ENCODE measurements at regions not wholly inside any gene's neighbourhood (a gene's known extent, or its start where the extent isn't known, plus 50 kb on each side); places are given as distances from the start of the nearest gene placed in this dataset.
A peak's percentile ranks its signal among the peaks of the same experiment; 100 is the strongest.
"Not testable (repeated sequence)": the region's sequence is repeated elsewhere in the genome, so short reads cannot be mapped to it uniquely, and the experiment has no call there.

DNA sequence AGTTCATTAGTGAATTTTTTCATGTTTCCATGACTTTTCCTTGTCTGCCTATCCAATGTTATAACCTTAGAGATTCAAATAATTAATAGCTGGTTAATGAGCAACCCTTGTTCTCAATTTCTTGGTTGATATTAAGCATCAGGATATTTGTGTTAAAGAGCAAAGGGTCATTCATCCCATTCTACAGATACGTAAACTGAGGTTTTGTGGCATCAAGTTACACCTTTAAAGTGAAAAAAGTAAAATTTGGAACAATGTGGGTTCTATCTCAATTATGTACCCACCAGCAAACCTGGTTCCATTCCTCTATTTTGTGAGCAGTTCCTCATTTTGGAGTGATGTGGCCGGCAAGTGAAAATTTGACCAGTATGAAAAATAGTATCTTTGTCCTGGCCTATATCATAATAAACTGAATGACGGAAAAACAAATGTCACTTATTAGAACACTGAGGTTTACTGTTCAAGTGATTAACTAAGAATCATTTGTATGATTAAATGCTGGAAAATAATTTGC is 220.5 kb upstream of the ATP5MC3 start:
- DNase-seq = no peak

DNA sequence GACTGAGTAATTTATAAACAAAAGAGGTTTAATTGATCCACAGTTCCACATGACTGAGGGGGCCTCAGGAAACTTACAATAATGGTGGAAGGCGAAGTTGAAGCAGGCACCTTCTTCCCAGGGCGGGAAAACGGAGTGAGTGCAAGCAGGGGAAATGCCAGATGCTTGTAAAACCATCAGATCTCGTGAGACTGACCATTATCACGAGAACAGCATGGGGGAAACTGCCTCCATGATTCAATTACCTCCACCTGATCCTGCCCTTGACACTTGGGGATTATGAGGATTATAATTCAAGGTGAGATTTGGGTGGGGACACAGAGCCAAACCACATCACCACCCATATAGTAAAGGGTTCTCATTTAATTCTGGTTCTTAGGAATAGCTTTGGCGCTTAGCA is 219.5 kb upstream of the ATP5MC3 start:
- DNase-seq = no peak

DNA sequence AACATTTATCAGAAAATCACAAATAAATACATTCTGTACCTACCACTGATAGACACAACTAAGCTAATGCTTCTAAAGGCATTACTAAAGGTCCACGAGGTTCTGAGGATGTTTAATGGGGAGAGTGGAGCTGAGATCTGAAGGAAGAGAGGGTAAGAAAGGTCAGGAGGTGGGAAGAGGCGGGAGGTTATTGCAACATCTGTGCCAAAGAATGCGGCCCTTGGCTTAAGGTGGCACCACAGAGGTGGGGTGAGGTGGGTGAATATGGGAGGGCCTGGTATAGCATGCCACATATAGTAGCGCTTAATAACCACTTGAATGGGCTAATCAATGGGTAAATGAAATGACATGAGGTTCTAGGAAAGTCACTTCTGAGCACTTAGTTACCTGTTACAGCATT is 217.8 kb upstream of the ATP5MC3 start:
- no peak for DNase-seq

GRCh38 chr2:175398848-175399247 is 217.3 kb upstream of the ATP5MC3 start:
- no peak for DNase-seq

GRCh38 chr2:175396696-175397095 is 215.2 kb upstream of the ATP5MC3 start:
- DNase-seq = no peak

DNA sequence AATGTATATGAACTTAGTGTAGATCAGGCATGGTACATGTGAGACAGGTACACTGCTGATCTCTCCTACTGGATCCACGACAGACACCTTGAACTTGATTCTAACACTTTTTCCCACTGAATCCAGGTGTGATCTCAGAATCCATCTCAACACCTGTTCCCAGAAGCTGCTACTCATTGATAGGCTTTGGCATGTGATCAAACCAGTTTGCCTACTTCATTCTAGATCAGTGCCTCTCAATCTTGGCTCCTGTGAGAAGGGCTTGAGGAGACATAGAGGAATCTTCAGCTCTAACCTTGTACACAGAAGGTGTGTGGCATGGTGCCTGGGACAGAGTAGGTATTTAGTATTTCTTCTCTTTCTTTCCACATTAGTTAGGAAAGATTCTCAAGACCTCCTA is 212.3 kb upstream of the ATP5MC3 start:
- no peak for DNase-seq

DNA sequence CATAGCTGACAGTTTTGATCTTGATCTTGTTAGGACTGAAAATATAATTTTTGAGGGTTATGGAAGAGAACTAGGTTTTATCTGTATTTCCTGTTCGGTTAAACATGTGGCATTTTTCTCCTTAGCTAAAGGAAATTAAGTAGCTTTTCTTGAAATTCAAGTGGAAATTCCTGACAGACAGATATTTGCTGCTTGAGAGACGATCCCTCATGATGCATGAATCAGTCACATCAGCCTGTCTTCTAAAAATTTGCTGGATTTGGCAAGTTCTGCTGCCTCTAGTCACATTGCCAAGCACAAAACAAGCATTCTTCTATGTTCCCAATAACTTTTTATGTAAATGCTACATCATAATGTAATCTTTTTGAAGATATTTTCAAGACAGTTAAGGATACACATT is 201.8 kb upstream of the ATP5MC3 start:
- DNase-seq = no peak

DNA sequence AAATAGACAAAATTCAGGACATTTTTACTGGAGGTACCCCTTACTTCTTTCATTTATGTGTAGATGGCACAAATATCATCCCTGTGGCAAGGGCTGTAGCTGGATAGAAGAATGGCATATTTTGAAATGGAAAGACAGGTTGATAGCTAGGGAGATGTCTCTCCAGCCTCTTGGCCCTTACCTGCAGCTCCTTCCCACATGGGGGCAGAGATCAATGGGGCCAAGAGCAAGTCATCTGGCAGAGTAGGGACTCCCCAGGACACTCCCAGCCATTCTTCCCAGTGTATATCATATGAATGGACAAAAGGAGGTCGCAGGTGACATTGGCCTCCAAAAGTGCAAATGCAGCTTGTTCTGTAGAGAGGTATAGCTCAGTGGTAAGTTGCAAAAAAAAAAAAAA is 192.2 kb upstream of the ATP5MC3 start:
- no peak for DNase-seq

GRCh38 chr2:175372704-175373701 is 191.5 kb upstream of the ATP5MC3 start:
- DNase-seq = peak; percentile 66

DNA sequence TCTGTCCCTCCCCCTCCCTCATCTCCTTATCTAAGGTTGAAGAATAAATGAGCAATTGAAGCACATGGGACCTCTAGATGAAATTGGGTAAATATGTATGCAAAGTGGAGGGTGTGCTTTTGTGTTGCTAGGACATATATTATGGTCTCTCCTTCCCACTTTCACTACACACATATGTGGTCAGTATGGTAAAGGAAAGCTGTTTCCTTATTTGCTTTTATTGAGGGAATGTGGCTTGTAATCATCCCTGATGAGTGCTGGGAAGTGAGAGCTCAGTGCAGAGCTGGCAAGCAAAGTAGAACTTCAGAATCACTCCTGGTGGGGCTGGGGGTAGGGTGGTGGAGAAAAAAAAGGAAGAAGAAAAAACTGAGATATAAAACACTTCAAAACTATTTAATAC is 189.9 kb upstream of the ATP5MC3 start:
- no peak for DNase-seq

- DNase-seq = peak; percentile 46
Measured at GRCh38 chr2:175366815-175367214, 185.3 kb upstream of the ATP5MC3 start.

- DNase-seq = no peak
Measured at GRCh38 chr2:175363699-175364098, 182.2 kb upstream of the ATP5MC3 start.

DNA sequence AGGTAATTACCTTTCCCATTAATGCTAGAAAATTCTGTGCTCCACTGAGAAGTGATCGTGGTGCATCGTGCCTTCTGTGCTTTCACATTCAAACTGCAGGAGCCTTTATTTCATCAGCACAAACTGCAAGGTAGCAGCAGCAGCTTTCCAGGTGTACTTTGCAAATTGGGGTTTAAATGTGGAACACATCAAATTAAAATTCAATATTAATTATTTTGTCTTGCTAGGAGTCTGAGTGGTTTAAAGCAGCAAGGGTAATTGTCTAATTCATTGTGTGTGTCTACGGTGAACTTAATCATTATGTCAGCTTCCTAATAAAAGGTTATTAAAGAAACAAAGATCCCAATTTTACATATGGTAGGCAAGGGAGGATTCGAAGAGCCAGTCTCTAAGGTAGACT is 180.8 kb upstream of the ATP5MC3 start:
- no peak for DNase-seq

GRCh38 chr2:175359710-175360109 is 178.2 kb upstream of the ATP5MC3 start:
- peak; percentile 50 for DNase-seq

- no peak for DNase-seq
Measured at GRCh38 chr2:175356901-175357300, 175.4 kb upstream of the ATP5MC3 start.

GRCh38 chr2:175355246-175355645 is 173.7 kb upstream of the ATP5MC3 start:
- no peak for DNase-seq

DNA sequence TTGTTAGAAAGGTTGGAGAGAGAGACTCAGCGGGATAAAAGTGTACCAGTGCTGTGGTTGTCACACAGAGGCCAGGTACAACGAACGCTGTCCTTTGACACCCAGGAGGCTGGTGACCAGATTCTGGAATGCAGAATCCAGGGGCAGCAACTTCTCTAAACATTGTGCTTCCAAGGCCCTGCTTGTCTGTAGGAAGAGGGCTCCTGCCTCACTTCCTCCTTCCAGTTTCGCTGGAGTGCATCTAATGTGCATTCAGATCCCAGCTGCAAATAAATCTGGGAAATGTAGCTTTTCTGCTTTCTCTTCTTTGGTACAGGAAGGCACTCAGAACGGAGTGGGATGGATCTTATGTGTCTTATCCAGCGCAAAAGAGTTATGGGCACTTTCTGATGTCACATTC is 171.8 kb upstream of the ATP5MC3 start:
- DNase-seq = peak; percentile 35

DNA sequence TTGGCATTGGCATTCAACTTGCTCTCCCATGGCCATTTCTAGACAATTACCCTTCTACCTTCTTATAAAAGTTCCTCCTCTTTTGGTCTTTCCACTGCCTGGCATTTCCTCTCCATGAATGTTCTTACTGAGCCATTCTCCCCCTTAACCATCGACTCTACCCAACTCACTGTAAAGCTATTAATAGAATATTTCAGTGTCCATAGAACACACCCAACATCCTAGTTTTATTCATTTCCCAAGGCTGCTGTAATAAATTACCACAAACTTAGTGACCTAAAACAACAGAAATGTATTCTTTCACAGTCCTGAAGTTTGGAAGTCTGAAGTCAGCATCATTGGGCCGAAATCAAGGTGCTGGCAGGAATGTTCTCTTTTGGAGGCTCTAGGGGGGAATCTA is 170.0 kb upstream of the ATP5MC3 start:
- no peak for DNase-seq

DNA sequence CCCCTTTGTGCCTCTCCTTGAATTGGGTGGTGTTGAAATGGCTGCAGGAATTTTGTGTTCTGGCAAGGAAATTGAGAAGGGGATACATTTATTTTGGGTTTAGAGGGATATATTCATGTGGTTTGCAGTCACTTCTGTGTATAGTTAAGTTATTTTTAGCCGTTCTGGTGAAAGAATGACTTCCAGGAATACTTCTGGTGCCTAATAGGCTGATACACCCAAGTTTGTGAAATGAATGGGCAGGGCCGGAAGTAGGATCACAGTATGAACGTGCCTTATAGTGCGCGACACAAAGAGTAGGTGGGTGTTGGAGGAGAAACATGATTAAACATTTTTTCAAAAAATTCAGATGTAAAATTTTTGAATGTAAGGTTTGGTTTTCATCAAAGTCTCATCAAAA is 168.6 kb upstream of the ATP5MC3 start:
- no peak for DNase-seq

DNA sequence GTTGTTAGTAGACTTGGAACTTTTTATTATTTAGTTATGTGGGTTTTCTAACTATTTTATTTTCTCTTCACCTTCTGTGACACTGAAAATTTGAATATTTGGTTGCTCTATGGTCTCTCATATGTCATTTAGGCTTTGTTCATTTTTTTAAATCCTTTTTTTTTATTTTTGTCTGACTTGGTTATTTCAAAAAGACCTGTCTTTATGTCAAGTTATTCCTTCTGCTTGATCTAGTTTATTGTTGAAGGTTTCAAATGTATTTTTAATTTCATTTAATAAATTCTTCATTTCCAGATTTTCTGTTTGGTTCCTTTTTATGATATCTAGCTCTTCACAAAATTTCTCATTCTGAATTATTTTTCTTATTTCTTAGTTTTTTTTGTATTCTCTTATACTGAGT is 160.6 kb upstream of the ATP5MC3 start:
- no peak for DNase-seq

- no peak for DNase-seq
Measured at GRCh38 chr2:175330195-175330594, 148.7 kb upstream of the ATP5MC3 start.

DNA sequence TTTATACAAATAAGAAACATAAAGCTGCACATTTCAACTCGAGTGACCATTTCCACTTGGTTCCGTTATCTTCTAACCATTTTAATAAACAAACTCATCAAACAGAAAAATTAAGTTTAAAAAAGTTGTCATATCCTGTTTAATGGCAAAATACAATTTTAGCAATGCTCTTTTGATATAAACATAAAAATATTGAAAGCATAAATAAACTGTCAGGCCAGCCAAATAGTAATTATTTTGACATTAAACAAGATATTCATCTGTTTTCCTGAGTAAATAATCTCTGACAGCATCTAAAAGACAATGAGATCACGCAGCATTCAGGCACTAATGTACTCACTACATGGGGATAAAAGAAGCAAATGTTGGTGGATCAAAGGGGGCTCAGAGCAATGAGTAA is 145.3 kb upstream of the ATP5MC3 start:
- DNase-seq = no peak

DNA sequence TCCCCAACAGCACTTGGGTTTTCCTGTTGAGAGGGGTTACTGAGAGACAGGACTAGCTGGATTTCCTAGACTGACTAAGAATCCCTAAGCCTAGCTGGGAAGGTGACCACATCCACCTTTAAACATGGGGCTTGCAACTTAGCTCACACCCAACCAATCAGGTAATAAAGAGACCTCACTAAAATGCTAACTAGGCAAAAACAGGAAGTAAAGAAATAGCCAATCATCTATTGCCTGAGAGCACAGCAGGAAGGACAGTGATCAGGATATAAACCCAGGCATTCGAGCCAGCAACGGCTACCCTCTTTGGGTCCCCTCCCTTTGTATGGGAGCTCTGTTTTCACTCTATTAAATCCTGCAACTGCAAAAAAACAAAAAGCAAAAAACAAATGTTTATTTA is 144.7 kb upstream of the ATP5MC3 start:
- not testable (repeated sequence) for DNase-seq

DNA sequence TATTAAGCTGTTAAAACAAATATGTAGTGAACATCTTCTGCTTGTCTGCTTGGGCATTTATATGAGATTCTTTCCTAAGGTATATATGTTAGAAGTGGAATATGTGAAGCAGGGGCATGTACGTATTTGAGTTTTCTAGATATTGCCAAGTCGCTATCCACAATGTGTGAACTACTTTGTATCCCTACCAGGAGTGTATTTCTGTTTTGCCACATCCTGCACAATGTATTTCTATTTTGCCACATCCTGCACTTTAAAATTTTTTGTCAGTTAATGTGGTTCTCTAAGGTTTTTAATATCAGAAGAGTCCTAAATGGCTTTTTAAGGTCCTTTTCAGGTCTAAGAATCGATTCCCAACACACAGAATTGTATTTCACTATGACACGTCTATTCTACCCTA is 141.7 kb upstream of the ATP5MC3 start:
- DNase-seq = no peak

- no peak for DNase-seq
Measured at GRCh38 chr2:175318542-175318941, 137.0 kb upstream of the ATP5MC3 start.

Measured in inflammatory macrophage treated with lipopolysaccharide for 4 hours (primary cell).